Subcutaneous abdominal adipose tissue (tissue), 5 donors: ENCODE measurements at regions not wholly inside any gene's neighbourhood (a gene's known extent, or its start where the extent isn't known, plus 50 kb on each side); places are given as distances from the start of the nearest gene placed in this dataset.

Source experiments
- H3K27ac ChIP-seq: one replicate; pipeline ENCODE4 v1.7.0; 2013; ENCODE audit warnings: low read depth, mild to moderate bottlenecking, inconsistent platforms, low read length, moderate library complexity
- H3K27me3 ChIP-seq, 5 donors: one replicate each; pipeline ENCODE4 v1.7.0; 2013; ENCODE audit warnings: low read length in 5 of 5, inconsistent platforms in 1 of 5; ENCODE audit not compliant: control insufficient read depth in 5 of 5, insufficient read depth in 4 of 5
- H3K36me3 ChIP-seq, 5 donors: one replicate each; pipeline ENCODE4 v1.7.0; 2013; ENCODE audit warnings: low read length in 5 of 5; ENCODE audit not compliant: control insufficient read depth in 5 of 5, insufficient read depth in 5 of 5
- H3K4me1 ChIP-seq, 5 donors: one replicate each; pipeline ENCODE4 v1.7.0; 2013; ENCODE audit warnings: low read length in 5 of 5, mild to moderate bottlenecking in 3 of 5, moderate library complexity in 1 of 5; ENCODE audit not compliant: control insufficient read depth in 5 of 5, insufficient read depth in 5 of 5
- H3K4me3 ChIP-seq, 5 donors: one replicate each; pipeline ENCODE4 v1.7.0; 2013; ENCODE audit warnings: low read length in 5 of 5, low read depth in 1 of 5
- H3K9ac ChIP-seq, 5 donors: one replicate each; pipeline ENCODE4 v1.7.0; 2013; ENCODE audit warnings: low read length in 5 of 5, mild to moderate bottlenecking in 4 of 5, moderate library complexity in 3 of 5
- H3K9me3 ChIP-seq, 5 donors: one replicate each; pipeline ENCODE4 v1.7.0; 2013; ENCODE audit warnings: low read length in 5 of 5; ENCODE audit not compliant: control insufficient read depth in 5 of 5
- donor health status: healthy.
- donor health status: healthy.
- donor health status: healthy.
- donor health status: healthy.
- donor health status: healthy.

DNA sequence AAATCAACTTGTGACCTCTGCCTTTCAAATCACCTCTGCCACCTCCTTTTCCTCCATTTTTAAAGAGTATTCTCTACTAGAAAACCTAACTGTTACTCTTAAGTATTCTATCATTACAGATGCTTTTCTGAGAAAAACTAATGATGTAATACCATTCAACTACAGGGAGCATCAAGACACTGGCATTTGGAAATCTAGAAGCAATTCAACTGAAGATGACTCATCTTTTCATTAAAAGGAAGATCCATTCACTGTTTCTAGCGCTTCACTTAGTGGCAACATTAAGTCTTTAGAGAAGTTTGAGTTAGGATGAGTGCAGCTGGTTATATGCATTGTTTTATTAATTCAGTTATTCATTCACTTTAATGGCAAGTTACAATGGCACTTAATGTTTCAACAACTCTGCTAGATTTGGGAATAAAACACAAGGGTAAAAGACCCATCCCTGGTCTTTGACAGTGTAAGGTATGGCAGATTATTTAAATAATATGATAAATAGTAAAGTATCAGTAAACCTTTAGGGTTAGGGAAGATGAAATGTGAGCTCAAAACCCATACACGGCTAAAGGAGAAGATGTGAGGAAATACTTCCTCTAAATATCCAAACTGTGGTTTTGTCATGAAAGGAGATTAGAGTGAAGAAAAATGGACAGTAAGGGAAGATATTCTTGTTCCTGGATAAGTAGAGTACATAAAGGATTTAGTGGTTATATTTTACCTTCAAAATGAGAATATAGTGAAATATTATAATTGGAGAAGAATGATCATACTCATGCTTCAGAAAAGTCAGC lies 61.7 kb downstream of the KCNJ2 start:
- Histone ChIP-seq H3K27ac (no peak overlapping the region), H3K36me3 (no peaks in the 10 kb centered on the region), H3K4me1 (no peaks in the 10 kb centered on the region), H3K4me3 (no peak overlapping the region), H3K9ac (no peak overlapping the region), H3K27me3 (no peaks in the 10 kb centered on the region), H3K9me3 (no peaks in the 10 kb centered on the region)

- Histone ChIP-seq H3K9ac (no peak overlapping the region), H3K9me3 (no peaks in the 10 kb centered on the region), H3K27ac (no peak overlapping the region), H3K36me3 (no peaks in the 10 kb centered on the region), H3K4me1 (no peaks in the 10 kb centered on the region), H3K4me3 (no peak overlapping the region), H3K27me3 (no peaks in the 10 kb centered on the region)
Measured at GRCh38 chr17:70232466-70232865, 63.1 kb downstream of the KCNJ2 start.

DNA sequence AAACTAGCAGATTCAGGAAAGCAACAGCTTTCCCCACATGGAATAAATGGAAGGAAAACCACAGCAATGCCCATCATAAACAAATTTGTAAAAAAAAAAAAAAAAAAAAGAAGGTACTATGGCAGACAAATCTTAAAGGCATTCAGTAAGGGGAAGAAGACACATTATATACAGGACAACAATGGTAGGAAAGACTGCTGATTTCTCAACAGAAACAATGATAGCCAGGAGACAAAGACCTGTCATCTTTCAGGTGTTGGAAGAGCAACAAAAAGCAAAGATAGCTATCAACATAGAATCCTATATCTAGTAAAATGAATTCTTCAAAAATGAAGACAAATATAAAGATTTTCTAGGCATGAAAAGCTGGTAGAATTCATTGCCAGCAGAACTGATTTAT lies 65.9 kb downstream of the KCNJ2 start:
- Histone ChIP-seq H3K9ac (no peak overlapping the region), H3K27ac (no peak overlapping the region), H3K9me3 (no peaks in the 10 kb centered on the region), H3K4me1 (no peaks in the 10 kb centered on the region), H3K36me3 (no peaks in the 10 kb centered on the region), H3K27me3 (peaks cover 0 to 2% (median 0%) of the 10 kb centered on the region in 5 donors), H3K4me3 (no peak overlapping the region)

DNA sequence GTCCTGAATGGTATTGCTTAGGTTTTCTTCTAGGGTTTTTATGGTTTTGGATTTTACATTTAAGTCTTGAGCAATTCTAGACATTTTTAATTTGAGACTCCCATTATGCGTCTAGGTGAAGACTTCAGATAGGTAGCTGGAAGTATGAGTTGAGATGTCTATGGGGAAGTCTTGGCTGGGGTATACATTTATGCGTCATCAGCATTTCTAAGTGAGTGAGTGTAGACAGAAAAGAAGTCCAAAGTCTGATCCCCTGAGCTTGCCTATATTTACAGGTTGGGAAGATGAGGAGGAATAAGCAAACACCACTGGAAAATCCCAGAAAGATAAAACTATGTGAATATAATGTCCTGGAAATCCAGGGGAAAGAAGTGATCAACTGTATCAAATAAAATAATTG lies 68.9 kb downstream of the KCNJ2 start:
- Histone ChIP-seq H3K27ac (no peak overlapping the region), H3K9ac (no peak overlapping the region), H3K4me1 (no peaks in the 10 kb centered on the region), H3K27me3 (peaks cover 0 to 2% (median 0%) of the 10 kb centered on the region in 5 donors), H3K4me3 (no peak overlapping the region), H3K9me3 (no peaks in the 10 kb centered on the region), H3K36me3 (no peaks in the 10 kb centered on the region)

GRCh38 chr17:70238646-70239045 lies 69.3 kb downstream of the KCNJ2 start:
- no peaks in the 10 kb centered on the region for H3K36me3 ChIP-seq
- no peak overlapping the region for H3K9ac ChIP-seq
- peaks cover 0 to 2% (median 0%) of the 10 kb centered on the region in 5 donors for H3K27me3 ChIP-seq
- H3K27ac ChIP-seq = no peak overlapping the region
- no peak overlapping the region for H3K4me3 ChIP-seq
- H3K9me3 ChIP-seq = no peaks in the 10 kb centered on the region
- H3K4me1 ChIP-seq = no peaks in the 10 kb centered on the region

DNA sequence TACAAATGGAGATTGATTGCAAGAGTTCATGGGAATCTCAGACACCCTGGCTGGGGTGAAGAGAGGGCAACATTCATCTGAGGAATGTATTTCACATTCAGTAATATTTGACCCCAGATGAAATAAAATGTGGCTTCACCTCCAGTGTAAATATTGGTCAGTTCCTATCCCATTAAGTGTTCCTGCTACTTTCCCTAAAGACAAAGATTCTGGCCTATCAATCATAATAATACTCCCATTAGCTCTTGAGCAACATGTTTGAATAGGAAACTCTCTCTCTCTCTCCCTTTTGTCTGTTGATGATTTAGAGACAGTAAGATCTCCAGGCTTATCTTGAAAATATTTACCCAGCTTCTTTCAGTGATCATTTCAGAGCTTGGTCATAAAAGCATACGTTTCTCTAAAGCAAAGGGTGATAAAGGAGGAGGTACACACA lies 70.1 kb downstream of the KCNJ2 start:
- H3K27me3 ChIP-seq = peaks cover 0 to 2% (median 0%) of the 10 kb centered on the region in 5 donors
- no peak overlapping the region for H3K4me3 ChIP-seq
- H3K4me1 ChIP-seq = no peaks in the 10 kb centered on the region
- H3K36me3 ChIP-seq = no peaks in the 10 kb centered on the region
- no peaks in the 10 kb centered on the region for H3K9me3 ChIP-seq
- no peak overlapping the region for H3K9ac ChIP-seq
- H3K27ac ChIP-seq = no peak overlapping the region

GRCh38 chr17:70241071-70241470 lies 71.7 kb downstream of the KCNJ2 start:
- Histone ChIP-seq H3K4me3 (no peak overlapping the region), H3K27ac (no peak overlapping the region), H3K4me1 (no peaks in the 10 kb centered on the region), H3K36me3 (no peaks in the 10 kb centered on the region), H3K27me3 (peaks cover 0 to 2% (median 0%) of the 10 kb centered on the region in 5 donors), H3K9ac (no peak overlapping the region), H3K9me3 (no peaks in the 10 kb centered on the region)

DNA sequence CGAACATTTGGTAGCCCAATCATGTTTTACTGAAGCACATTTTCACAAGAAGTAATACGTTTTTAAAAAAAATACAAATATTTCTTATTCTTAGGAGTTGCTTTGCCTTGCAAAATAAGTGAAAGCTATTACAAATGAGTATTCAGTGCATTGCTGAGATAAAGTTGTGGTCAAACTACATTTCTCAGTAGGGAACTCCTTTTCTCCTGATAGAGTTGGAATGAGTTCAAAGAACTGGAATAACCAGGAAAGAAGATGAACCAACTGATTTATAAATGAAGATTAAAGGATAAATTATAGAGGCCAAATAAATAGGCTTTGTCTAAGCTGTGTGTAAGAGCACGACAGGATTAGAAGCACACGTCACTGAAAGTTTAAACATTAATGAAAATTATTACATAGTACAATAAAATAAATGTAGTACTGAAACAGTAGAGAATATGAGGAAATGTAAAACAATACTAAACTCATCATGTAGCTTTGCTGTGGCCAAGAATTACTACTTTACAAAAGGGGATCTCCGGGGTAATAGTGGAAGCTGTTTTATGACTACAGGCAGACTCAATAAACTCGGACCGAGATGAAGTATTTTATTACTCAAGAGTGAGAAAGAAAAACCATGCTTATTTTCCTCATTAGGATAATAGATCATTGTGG lies 73.6 kb downstream of the KCNJ2 start:
- peaks cover 0 to 2% (median 0%) of the 10 kb centered on the region in 5 donors for H3K27me3 ChIP-seq
- no peak overlapping the region for H3K27ac ChIP-seq
- H3K4me1 ChIP-seq = no peaks in the 10 kb centered on the region
- no peaks in the 10 kb centered on the region for H3K36me3 ChIP-seq
- no peak overlapping the region for H3K9ac ChIP-seq
- no peaks in the 10 kb centered on the region for H3K9me3 ChIP-seq
- no peak overlapping the region for H3K4me3 ChIP-seq

DNA sequence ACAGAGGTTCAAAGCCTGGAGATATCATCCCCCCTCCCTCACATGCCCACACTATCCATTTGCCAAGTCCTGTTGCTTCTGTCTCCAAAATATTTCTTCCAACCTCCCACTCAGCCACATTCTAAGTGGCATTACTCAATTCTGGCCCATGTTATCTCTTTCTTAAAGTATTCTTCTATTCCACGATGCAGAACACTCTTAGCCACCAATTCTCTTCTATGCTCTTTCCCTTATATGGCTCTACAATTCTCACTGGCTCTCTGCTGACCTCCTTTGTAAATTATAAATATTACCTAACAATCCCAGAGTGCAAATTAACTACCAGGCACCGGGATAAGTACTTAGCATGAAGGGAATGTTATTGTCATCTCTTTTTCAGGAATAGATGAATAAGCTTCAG lies 82.4 kb downstream of the KCNJ2 start:
- no peak overlapping the region for H3K4me3 ChIP-seq
- H3K4me1 ChIP-seq = no peaks in the 10 kb centered on the region
- H3K27me3 ChIP-seq = no peaks in the 10 kb centered on the region
- H3K9me3 ChIP-seq = peaks cover 0 to 2% (median 0%) of the 10 kb centered on the region in 5 donors
- no peaks in the 10 kb centered on the region for H3K36me3 ChIP-seq
- no peak overlapping the region for H3K9ac ChIP-seq
- no peak overlapping the region for H3K27ac ChIP-seq

GRCh38 chr17:70254735-70255460 lies 85.6 kb downstream of the KCNJ2 start:
- Histone ChIP-seq H3K27me3 (no peaks in the 10 kb centered on the region), H3K4me3 (no peak overlapping the region), H3K4me1 (no peaks in the 10 kb centered on the region), H3K27ac (no peak overlapping the region), H3K9ac (no peak overlapping the region), H3K9me3 (no peaks in the 10 kb centered on the region), H3K36me3 (no peaks in the 10 kb centered on the region)
